ENCODE measurements at regions not wholly inside any gene's neighbourhood (a gene's known extent, or its start where the extent isn't known, plus 50 kb on each side); places are given as distances from the start of the nearest gene placed in this dataset.

- no peaks in the 10 kb centered on the region for H3K4me1 ChIP-seq (ENCODE audit: control insufficient read depth in 1 of 2, insufficient read depth in 2 of 2, low read length in 2 of 2)
- H3K9me3 Mint-ChIP-seq, result peaks cover 0 to 5% (median 2%) of the 10 kb centered on the region in 7 donors
- H3K27ac ChIP-seq (ENCODE audit: low read depth in 1 of 2, low read length in 2 of 2), result no peak overlapping the region
- intact Hi-C loops (cut with micrococcal nuclease), result no loop called here
- no peaks in the 10 kb centered on the region for H3K36me3 ChIP-seq (replicated peaks in 1 of 2; ENCODE audit: control insufficient read depth in 1 of 2, insufficient read depth in 2 of 2, low read length in 2 of 2)
- peaks cover 0 to 4% of the 10 kb centered on the region in 2 donors for H3K9me3 ChIP-seq (replicated peaks in 1 of 2; ENCODE audit: control insufficient read depth in 1 of 2, insufficient read depth in 1 of 2, low read length in 2 of 2)
- TF ChIP-seq CTCF (IDR thresholded peaks at IDR 0.05), result no peak
- no peaks in the 10 kb centered on the region for H3K79me2 ChIP-seq (ENCODE audit: insufficient read depth, low read length)
- no peak overlapping the region for H3K4me3 ChIP-seq (replicated peaks in 1 of 3; ENCODE audit: low read depth in 2 of 3, low read length in 3 of 3)
- peaks cover 0 to 2% (median 0%) of the 10 kb centered on the region in 3 donors for H3K27me3 Mint-ChIP-seq (ENCODE audit: low read depth in 3 of 3)
- no peaks in the 10 kb centered on the region for H3K36me3 Mint-ChIP-seq
- H4K20me1 ChIP-seq (ENCODE audit: insufficient read depth, low read length), result no peaks in the 10 kb centered on the region
- H3K9ac ChIP-seq (ENCODE audit: insufficient read depth, low read length, poor library complexity, severe bottlenecking), result no peak overlapping the region
- no peak overlapping the region for H3K4me2 ChIP-seq (replicated peaks; ENCODE audit: extremely low read depth, low read length, poor library complexity, severe bottlenecking)
- no peak for DNase-seq
- WGBS (ENCODE audit: insufficient coverage), result no CpG with 5 or more reads among the region's 2 CpGs
- H3K4me1 Mint-ChIP-seq, result no peaks in the 10 kb centered on the region
- H3K4me3 Mint-ChIP-seq, result no peak overlapping the region
- no peak overlapping the region for H2AFZ ChIP-seq (ENCODE audit: insufficient read depth, low read depth, low read length, poor library complexity, severe bottlenecking)
- H3K27me3 ChIP-seq (ENCODE audit: control insufficient read depth in 2 of 2, insufficient read depth in 2 of 2, low read length in 2 of 2), result no peaks in the 10 kb centered on the region
- H3K27ac Mint-ChIP-seq, result no peak overlapping the region
Measured at GRCh38 chr14:85338895-85339294, 191.0 kb upstream of the FLRT2 start.

GRCh38 chr14:85342858-85343607 is 186.9 kb upstream of the FLRT2 start:
- Histone ChIP-seq H3K4me2 (replicated peaks; ENCODE audit: extremely low read depth, low read length, poor library complexity, severe bottlenecking) (no peak overlapping the region), H3K9me3 (replicated peaks in 1 of 2; ENCODE audit: control insufficient read depth in 1 of 2, insufficient read depth in 1 of 2, low read length in 2 of 2) (peaks cover 0 to 9% of the 10 kb centered on the region in 2 donors), H3K36me3 (replicated peaks in 1 of 2; ENCODE audit: control insufficient read depth in 1 of 2, insufficient read depth in 2 of 2, low read length in 2 of 2) (no peaks in the 10 kb centered on the region), H3K9ac (ENCODE audit: insufficient read depth, low read length, poor library complexity, severe bottlenecking) (no peak overlapping the region), H2AFZ (ENCODE audit: insufficient read depth, low read depth, low read length, poor library complexity, severe bottlenecking) (no peak overlapping the region), H3K27ac (ENCODE audit: low read depth in 1 of 2, low read length in 2 of 2) (no peak overlapping the region), H3K27me3 (ENCODE audit: control insufficient read depth in 2 of 2, insufficient read depth in 2 of 2, low read length in 2 of 2) (no peaks in the 10 kb centered on the region), H3K4me3 (replicated peaks in 1 of 3; ENCODE audit: low read depth in 2 of 3, low read length in 3 of 3) (no peak overlapping the region), H3K79me2 (ENCODE audit: insufficient read depth, low read length) (no peaks in the 10 kb centered on the region), H4K20me1 (ENCODE audit: insufficient read depth, low read length) (no peaks in the 10 kb centered on the region), H3K4me1 (ENCODE audit: control insufficient read depth in 1 of 2, insufficient read depth in 2 of 2, low read length in 2 of 2) (no peaks in the 10 kb centered on the region)
- no CpG with 5 or more reads among the region's 3 CpGs for WGBS (ENCODE audit: insufficient coverage)
- DNase-seq, result no peak
- no peak overlapping the region for H3K27ac Mint-ChIP-seq
- no peak overlapping the region for H3K4me3 Mint-ChIP-seq
- intact Hi-C loops (cut with micrococcal nuclease), result no loop called here
- H3K36me3 Mint-ChIP-seq, result no peaks in the 10 kb centered on the region
- H3K9me3 Mint-ChIP-seq, result peaks cover 2 to 15% (median 6%) of the 10 kb centered on the region in 7 donors
- no peaks in the 10 kb centered on the region for H3K4me1 Mint-ChIP-seq
- TF ChIP-seq CTCF (IDR thresholded peaks at IDR 0.05), result no peak
- H3K27me3 Mint-ChIP-seq (ENCODE audit: low read depth in 3 of 3), result peaks cover 0 to 2% (median 0%) of the 10 kb centered on the region in 3 donors

Measured in CD14-positive monocyte (primary cell).